GM23248 (cell line): ENCODE measurements at regions not wholly inside any gene's neighbourhood (a gene's known extent, or its start where the extent isn't known, plus 50 kb on each side); places are given as distances from the start of the nearest gene placed in this dataset.

Source experiments
- DNase-seq: peaks from one replicate; pipeline ENCODE4 v3.0.0-alpha.2; 2015
- H2AFZ ChIP-seq: fragments of 200-600 bp; sonication (generic); 2 replicates; pipeline ENCODE4 v1.6.1; 2016; ENCODE audit warnings: antibody characterized with exemption
- H3F3A ChIP-seq: fragments of 200-600 bp; sonication (generic); 2 replicates; pipeline ENCODE4 v1.6.1; 2016; ENCODE audit warnings: mild to moderate bottlenecking, antibody characterized with exemption, mixed run types; ENCODE audit not compliant: insufficient read depth
- H3K27ac ChIP-seq: fragments of 200-600 bp; sonication (generic); 2 replicates; pipeline ENCODE4 v1.5.1; 2016; ENCODE audit warnings: mild to moderate bottlenecking
- H3K27me3 ChIP-seq: fragments of 200-600 bp; sonication (generic); replicated peaks from 2 replicates; pipeline ENCODE4 v1.6.1; 2016; ENCODE audit warnings: mild to moderate bottlenecking; ENCODE audit not compliant: insufficient read depth
- H3K36me3 ChIP-seq: fragments of 200-600 bp; sonication (generic); 2 replicates; pipeline ENCODE4 v1.6.1; 2016; ENCODE audit warnings: low read depth, mild to moderate bottlenecking
- H3K4me1 ChIP-seq: fragments of 200-600 bp; sonication (generic); 2 replicates; pipeline ENCODE4 v1.6.1; 2016; ENCODE audit warnings: mild to moderate bottlenecking; ENCODE audit not compliant: insufficient read depth
- H3K4me2 ChIP-seq: fragments of 200-600 bp; sonication (generic); one replicate; pipeline ENCODE4 v1.6.1; 2016; ENCODE audit warnings: mild to moderate bottlenecking; ENCODE audit not compliant: unreplicated experiment
- H3K4me3 ChIP-seq: fragments of 200-600 bp; sonication (generic); 2 replicates; pipeline ENCODE4 v1.5.1; 2016; ENCODE audit warnings: mild to moderate bottlenecking
- H3K79me2 ChIP-seq: fragments of 200-600 bp; sonication (generic); 2 replicates; pipeline ENCODE4 v1.6.1; 2016; ENCODE audit warnings: mild to moderate bottlenecking; ENCODE audit not compliant: insufficient read depth
- H3K9ac ChIP-seq: fragments of 200-600 bp; sonication (generic); 2 replicates; pipeline ENCODE4 v1.6.1; 2016; ENCODE audit warnings: mild to moderate bottlenecking
- H3K9me2 ChIP-seq: fragments of 200-600 bp; sonication (generic); 2 replicates; pipeline ENCODE4 v1.6.1; 2016; ENCODE audit warnings: mixed run types, mild to moderate bottlenecking, moderate library complexity; ENCODE audit not compliant: insufficient read depth
- H3K9me3 ChIP-seq: fragments of 200-600 bp; sonication (generic); one replicate; pipeline ENCODE4 v1.6.1; 2017; ENCODE audit warnings: low read depth
- H4K20me1 ChIP-seq: fragments of 200-600 bp; sonication (generic); 2 replicates; pipeline ENCODE4 v1.6.0; 2016; ENCODE audit not compliant: insufficient read depth
- EZH2 ChIP-seq: fragments of 200-600 bp; sonication (generic); IDR thresholded peaks from 2 replicates; pipeline ENCODE4 v1.6.1; 2018; ENCODE audit warnings: antibody characterized with exemption, mild to moderate bottlenecking; ENCODE audit not compliant: insufficient read depth, poor library complexity, severe bottlenecking
- EZH2phosphoT487 ChIP-seq: fragments of 200-600 bp; sonication (generic); IDR thresholded peaks from 2 replicates; pipeline ENCODE4 v1.6.1; 2018; ENCODE audit warnings: antibody characterized with exemption, moderate library complexity, mild to moderate bottlenecking, low read depth; ENCODE audit not compliant: insufficient read depth
- WGBS, 2 experiments: methylation state at CpG; one replicate each; pipeline ENCODE4 v1.1.6; 2015 to 2017; ENCODE audit warnings: low lambda C conversion rate in 2 of 2, low coverage in 1 of 2; ENCODE audit errors: missing lambda C conversion rate in 2 of 2; 5-methylcytosine and 5-hydroxymethylcytosine counted together
- in situ Hi-C: fragments of 300-500 bp; cut with MboI; formaldehyde crosslinking; loops from 2 replicates; pipeline ENCODE4 v1.15.0; 2020

DNA sequence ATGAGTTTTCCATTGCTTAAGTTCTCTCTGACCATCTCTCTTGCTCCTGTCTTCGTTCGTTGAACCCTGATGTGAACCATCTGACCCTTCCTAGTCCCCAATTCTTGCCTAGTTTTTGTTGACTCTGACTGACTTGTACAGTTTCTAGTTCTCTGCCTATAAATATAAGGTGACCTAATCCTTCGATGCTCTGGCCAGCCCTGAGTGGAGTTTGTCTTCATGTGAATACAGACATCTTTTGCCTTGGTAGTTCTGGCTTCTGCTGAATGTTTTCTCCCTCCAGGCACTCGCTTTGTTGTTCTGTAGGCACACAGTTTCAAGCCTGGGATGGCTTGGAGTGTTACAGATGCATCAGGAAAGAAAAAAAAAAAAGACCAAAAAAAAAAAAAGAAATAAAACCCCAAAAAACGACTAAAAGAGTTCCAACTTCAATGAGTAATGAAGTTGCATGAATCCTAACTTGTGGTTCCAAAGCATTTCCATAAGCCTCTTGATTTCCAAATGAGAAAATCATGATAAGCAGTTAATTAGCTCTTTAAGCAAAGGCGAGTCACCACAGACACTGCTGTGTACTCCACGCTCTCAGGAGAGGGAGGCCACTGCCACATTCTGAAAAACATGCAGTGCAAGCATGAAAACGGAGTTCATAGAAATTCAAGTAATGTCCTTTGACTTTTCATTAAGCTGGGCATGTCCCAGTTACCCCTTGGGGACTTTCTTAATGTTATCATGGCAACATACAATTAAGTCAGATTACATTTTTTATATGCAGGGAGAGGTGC is 165.2 kb downstream of the TDRD15 start:
- Histone ChIP-seq H3K4me3 (no peak overlapping the region), H3K79me2 (no peaks in the 10 kb centered on the region), H3K4me1 (no peaks in the 10 kb centered on the region), H3F3A (no peaks in the 10 kb centered on the region), H3K27me3 (no peaks in the 10 kb centered on the region), H4K20me1 (no peaks in the 10 kb centered on the region), H3K36me3 (no peaks in the 10 kb centered on the region), H3K9ac (no peak overlapping the region), H3K4me2 (no peak overlapping the region), H3K9me2 (no peaks in the 10 kb centered on the region), H3K9me3 (no peaks in the 10 kb centered on the region), H3K27ac (no peak overlapping the region), H2AFZ (no peak overlapping the region)
- TF ChIP-seq EZH2phosphoT487 (no peak), EZH2 (no peak)
- 6 to 9% methylated on average over 8 of the region's 8 CpGs for WGBS, 2 experiments
- DNase-seq: no peak
- in situ Hi-C loops: no loop called here

DNA sequence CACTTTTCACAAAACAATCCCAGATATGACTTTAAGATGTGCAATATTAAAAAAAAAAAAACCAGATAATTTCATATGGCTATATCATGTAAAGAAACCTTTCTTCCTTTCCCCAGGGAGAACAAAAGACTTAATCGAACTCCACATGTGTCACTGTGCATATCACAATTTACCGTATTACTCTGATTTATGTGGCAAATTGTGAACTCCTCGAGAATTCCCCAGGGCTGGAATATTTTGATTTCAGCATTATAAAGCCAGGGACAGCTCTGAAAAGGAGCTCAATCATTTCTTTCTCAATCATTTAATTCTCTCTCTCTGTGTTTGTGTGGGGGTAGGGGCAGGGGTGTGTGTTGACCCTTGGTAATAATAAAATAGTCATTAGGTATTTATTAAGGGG is 165.8 kb downstream of the TDRD15 start:
- Histone ChIP-seq H4K20me1 (no peaks in the 10 kb centered on the region), H3K4me3 (no peak overlapping the region), H2AFZ (no peak overlapping the region), H3K79me2 (no peaks in the 10 kb centered on the region), H3K4me1 (no peaks in the 10 kb centered on the region), H3K27me3 (no peaks in the 10 kb centered on the region), H3K9ac (no peak overlapping the region), H3K36me3 (no peaks in the 10 kb centered on the region), H3K27ac (no peak overlapping the region), H3F3A (no peaks in the 10 kb centered on the region), H3K4me2 (no peak overlapping the region), H3K9me3 (no peaks in the 10 kb centered on the region), H3K9me2 (no peaks in the 10 kb centered on the region)
- WGBS, 2 experiments: 4 to 7% methylated on average over 3 of the region's 3 CpGs
- DNase-seq: no peak
- in situ Hi-C loops: no loop called here
- TF ChIP-seq EZH2: no peak
- TF ChIP-seq EZH2phosphoT487: no peak

DNA sequence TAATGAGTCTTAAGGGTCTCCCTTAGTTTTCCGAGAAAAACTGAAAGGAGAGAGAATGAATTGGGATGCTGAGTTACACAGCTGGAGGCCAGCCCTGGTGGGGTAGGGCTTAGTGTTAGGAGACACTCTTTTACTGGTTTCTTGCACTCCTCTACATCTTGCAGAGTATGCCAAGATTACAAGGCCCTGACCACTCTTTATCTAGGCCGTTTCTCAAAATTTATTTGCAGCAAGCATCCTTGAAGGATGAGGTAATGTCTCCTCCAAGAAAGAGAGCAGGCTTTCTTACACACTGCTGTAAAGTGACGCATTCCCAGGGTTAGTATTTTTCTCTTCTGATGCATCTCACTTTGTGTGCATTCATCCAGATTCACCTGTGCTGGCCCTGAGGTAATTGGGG is 166.2 kb downstream of the TDRD15 start:
- Histone ChIP-seq H4K20me1 (no peaks in the 10 kb centered on the region), H3K9me2 (no peaks in the 10 kb centered on the region), H3K4me2 (no peak overlapping the region), H2AFZ (no peak overlapping the region), H3K27me3 (no peaks in the 10 kb centered on the region), H3K4me1 (no peaks in the 10 kb centered on the region), H3K4me3 (no peak overlapping the region), H3F3A (no peaks in the 10 kb centered on the region), H3K9ac (no peak overlapping the region), H3K27ac (no peak overlapping the region), H3K9me3 (no peaks in the 10 kb centered on the region), H3K79me2 (no peaks in the 10 kb centered on the region), H3K36me3 (no peaks in the 10 kb centered on the region)
- TF ChIP-seq EZH2 (no peak), EZH2phosphoT487 (no peak)
- WGBS, 2 experiments: 11 to 13% methylated on average over 3 of the region's 3 CpGs
- DNase-seq: no peak
- in situ Hi-C loops: no loop called here

DNA sequence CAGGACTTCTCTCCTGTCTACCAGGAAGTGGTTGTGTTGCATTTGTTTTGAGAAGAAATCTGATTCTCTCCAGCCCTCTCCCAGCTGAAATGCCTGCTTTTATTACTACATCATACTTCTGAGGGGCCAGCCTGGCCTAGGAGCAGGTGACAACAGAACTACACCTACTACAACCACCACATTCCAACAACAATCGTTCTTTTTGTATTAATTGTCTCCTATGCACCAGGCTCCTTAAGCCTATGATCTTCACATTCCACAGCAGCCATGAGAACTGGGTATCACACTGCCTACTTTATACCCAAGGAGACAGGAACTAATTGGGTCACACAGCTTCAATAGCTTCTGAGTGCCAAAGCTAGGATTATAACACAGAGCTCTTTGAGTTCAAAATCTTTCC is 167.7 kb downstream of the TDRD15 start:
- no peaks in the 10 kb centered on the region for H3K36me3 ChIP-seq
- H3K79me2 ChIP-seq: no peaks in the 10 kb centered on the region
- H3K9ac ChIP-seq: no peak overlapping the region
- no peaks in the 10 kb centered on the region for H3K9me3 ChIP-seq
- whole genome bisulfite sequencing, 2 experiments: 0 to 28% methylated on average over 1 of the region's 1 CpG
- no peak overlapping the region for H2AFZ ChIP-seq
- H3K27me3 ChIP-seq: no peaks in the 10 kb centered on the region
- H3K27ac ChIP-seq: no peak overlapping the region
- H3K4me3 ChIP-seq: no peak overlapping the region
- no peak for TF ChIP-seq EZH2phosphoT487
- TF ChIP-seq EZH2: no peak
- no peaks in the 10 kb centered on the region for H3K4me1 ChIP-seq
- H3F3A ChIP-seq: no peaks in the 10 kb centered on the region
- H4K20me1 ChIP-seq: no peaks in the 10 kb centered on the region
- H3K9me2 ChIP-seq: no peaks in the 10 kb centered on the region
- DNase-seq: no peak
- in situ Hi-C loops: no loop called here
- no peak overlapping the region for H3K4me2 ChIP-seq

DNA sequence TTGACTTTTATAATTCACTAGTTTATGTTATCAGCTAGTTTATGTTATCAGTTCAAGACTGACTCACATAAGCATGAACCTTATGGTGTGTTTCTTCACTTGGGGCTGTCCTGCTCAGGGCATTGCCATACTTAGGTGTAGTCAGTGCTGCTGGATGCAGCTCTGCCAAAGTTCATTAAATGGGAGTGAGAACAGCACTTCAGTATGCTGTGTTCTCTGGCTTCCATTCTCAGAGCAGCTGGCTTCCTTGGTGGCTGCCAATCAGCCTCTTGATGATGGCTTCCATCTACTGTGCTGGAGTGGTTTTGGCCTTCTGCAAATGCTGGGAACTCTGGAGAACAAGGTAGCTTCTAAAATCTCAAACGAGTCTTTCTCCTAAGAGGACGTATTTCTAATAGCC is 170.7 kb downstream of the TDRD15 start:
- Histone ChIP-seq H3F3A (no peaks in the 10 kb centered on the region), H3K79me2 (no peaks in the 10 kb centered on the region), H3K36me3 (no peaks in the 10 kb centered on the region), H3K27me3 (no peaks in the 10 kb centered on the region), H3K4me2 (no peak overlapping the region), H3K9me2 (no peaks in the 10 kb centered on the region), H4K20me1 (no peaks in the 10 kb centered on the region), H3K9ac (no peak overlapping the region), H3K9me3 (no peaks in the 10 kb centered on the region), H2AFZ (no peak overlapping the region), H3K27ac (no peak overlapping the region), H3K4me1 (no peaks in the 10 kb centered on the region), H3K4me3 (no peak overlapping the region)
- DNase-seq: no peak
- TF ChIP-seq EZH2phosphoT487 (no peak), EZH2 (no peak)
- in situ Hi-C loops: no loop called here
- WGBS, 2 experiments: 0% methylated on average over 2 of the region's 2 CpGs
